GM21526 (cell line): ENCODE measurements at regions not wholly inside any gene's neighbourhood (a gene's known extent, or its start where the extent isn't known, plus 50 kb on each side); places are given as distances from the start of the nearest gene placed in this dataset.
"Not testable (repeated sequence)": the region's sequence is repeated elsewhere in the genome, so short reads cannot be mapped to it uniquely, and the experiment has no call there.

Experiments used
- ATAC-seq: cut with Tn5 transposase; IDR thresholded peaks from one replicate; pipeline ENCODE4 v1.9.1; 2021; ENCODE audit warnings: moderate library complexity; ENCODE audit not compliant: unreplicated experiment, low FRiP score

DNA sequence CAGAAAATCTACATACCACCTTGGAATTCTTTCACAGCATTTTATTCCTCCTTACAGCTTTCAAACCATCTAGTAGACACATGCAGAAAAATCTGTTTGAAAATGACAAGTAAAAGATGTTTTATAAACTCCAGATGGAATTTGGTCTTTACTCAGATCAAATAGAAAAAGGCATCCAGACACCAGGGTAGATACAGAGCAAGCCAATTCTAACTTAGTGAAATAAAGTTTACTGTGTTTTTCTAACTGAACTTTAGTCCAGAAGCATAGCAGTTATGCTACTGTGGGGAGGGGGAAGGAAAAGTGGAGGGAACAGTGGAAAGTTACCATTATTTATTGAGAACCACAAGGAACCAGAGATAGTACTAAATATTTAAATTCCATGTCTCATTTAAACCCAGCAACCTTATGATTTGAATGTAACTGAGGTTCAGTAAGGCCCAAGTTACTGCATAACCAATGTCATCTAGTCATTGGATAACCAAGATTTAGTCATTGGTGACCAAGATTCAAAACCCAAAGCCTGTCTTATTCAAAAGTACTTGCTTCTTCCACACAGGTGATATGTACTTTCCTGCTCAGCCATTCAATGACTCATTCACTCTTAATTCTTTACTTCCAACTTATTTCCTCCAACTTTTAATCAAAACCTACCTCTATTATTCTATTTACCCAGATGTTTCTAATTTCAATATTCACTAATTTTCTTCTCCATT, 57.7 kb downstream of the RAD51AP2 start:
- ATAC-seq: no peak

DNA sequence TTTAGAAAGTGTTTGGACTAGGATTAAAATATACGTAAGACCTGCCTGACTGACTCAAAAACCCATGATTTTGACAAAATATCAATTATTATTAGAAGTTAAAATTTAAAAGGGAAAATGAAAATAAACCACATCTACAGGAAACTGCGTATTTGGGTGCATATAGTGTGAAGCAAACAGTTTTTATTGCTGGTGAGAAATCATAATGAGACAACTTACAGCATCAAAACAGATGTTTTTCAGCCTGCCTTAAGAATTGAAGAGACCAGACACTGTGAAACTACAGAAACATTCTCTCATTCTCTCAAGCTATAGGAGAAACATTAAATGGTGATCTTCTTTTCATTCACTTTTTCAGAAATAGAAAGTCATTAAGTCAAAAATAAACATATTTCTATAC, 62.9 kb downstream of the RAD51AP2 start:
- ATAC-seq: no peak

DNA sequence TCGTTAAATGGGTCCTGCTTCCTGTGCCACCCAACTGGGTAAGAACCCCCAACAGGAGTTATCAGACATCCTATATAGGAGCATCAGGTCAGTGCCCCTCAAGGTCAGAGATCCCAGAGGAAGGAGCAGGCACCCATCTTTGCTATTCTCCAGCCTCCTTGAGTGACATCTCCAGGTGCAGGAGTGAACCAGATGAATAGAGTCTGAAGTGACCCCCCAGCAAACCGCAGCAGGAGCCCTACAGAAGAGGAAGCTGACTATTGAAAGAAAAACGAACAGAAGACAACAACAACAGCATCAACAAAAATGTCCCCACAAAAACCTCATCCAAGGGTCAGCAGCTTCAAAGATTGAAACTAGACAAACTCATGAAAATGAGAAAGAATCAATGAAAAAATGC, 72.0 kb downstream of the RAD51AP2 start:
- not testable (repeated sequence) for ATAC-seq

DNA sequence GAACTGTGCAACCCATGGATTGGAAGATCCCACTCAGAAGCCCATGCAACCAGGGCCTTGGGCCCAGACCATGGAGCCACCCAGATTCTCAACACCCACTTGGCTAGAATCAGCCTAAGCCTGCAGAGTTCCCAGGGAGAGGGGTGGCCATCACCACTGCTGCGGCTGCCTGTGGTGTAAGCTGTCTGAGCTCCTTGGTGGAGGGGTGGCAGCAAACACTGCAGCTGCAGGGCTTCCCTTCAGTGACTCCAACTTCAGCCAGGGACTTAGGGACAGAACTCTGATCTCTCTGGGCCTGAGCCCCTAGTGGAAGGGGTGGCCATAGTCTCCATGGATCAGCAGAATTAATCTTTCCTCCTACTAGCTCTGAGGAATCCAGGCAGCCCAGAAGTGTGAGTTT, 72.5 kb downstream of the RAD51AP2 start:
- ATAC-seq: no peak

DNA sequence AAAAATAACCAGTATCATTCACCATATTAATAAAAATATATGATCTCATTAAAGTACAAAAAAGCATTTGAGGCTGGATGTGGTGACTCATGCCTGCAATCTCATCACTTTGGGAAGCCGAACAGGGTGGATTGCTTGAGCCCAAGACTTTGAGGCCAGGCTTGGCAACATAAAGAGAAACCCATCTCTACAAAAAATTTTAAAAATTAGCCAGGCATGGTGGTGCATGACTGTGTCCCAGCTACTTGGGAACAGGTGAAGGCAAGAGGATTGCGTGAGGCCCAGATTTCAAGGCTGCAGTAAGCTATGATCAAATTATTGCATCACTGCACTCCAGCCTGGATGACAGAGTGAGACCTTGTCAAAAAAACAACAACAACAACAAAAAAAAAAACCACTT, 75.9 kb downstream of the RAD51AP2 start:
- no peak for ATAC-seq

DNA sequence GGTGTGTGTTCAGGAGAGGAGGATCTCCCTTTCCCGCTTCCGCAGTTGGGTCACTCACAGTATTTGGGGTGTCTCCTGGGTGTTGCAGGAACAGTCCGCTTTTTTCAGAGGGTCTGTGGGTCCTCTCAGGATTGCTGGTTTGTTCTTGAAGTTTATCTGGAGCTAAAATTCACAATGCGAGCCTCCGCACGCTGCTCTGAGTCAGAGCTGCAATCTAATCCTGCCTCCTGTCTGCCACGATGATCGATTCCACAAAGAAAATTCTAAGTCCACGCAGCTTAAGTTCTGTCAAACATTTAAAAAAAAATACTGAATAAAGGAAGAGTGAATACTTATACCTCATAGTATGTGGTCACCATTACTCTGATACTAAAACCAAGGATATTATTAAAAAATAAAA, 76.5 kb downstream of the RAD51AP2 start:
- no peak for ATAC-seq

DNA sequence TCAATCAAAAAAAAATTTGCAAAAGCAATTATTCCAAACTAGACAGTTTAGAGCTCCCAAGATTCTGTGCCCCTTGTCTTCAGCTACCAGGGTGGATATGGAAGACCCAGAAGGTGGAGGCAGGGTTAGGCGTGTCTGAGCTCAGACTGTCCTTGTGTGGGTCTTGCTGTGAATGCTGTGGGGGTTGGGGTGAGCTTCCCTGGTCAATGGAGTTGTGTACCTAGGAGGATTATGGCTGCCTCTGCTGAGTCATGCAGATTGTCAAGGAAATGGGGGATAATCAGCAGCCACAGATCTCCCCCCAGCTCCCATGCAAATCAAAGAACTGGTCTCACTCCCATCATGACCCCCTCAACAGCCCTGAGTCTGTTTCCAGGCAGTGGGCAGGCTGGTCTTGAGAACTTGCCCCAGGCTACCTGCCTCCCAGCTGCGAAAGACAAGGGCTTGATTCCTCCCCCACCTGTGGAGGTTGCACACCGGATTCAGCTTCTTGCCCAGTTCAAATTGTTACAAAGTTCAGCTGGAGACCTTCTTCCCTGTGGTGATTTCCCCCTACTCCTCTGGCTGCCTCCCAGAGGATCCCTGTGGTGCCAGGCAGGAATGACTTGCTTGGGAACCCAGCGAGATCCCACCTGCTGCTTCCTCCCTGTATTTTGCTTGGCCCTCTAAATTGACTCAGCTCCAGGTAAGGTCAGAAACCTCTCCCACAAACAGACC, 77.0 kb downstream of the RAD51AP2 start:
- no peak for ATAC-seq

DNA sequence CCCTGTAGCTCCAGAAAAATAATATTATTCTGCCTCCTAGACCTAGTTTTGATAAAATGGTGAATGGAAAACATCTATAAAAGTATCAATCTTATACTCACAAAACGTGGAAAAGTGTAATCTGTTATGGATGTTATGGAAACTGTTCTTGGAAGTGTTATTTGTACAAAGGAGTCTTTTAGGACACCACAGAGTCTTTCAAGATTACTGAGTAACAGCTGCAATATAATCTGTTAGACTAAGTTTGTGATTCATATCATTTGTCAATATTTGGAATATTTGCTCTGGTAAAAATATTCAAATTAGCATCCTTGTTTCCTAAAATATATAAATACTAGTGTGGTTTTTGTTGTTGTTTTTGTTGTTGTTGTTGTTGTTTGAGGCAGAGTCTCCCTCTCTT, 87.9 kb downstream of the RAD51AP2 start:
- no peak for ATAC-seq

DNA sequence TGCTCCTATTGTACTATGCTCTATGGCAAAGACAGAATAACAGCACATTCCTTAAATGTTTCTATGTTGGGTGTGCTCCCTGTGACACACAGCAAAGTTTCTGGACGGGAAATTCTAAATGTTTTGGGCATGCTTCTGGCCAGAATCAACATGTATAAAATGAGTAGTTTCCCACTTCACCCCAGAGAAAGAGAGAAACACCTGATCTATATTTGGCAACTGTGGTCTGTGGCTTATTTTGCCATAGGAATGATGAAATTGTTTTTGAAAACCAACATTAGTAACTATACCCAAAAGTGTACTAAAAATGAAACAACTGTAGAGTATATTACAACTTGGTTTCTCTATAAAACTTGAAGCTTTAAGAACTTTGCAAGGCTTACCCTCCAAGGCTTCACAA, 89.1 kb downstream of the RAD51AP2 start:
- ATAC-seq: no peak

DNA sequence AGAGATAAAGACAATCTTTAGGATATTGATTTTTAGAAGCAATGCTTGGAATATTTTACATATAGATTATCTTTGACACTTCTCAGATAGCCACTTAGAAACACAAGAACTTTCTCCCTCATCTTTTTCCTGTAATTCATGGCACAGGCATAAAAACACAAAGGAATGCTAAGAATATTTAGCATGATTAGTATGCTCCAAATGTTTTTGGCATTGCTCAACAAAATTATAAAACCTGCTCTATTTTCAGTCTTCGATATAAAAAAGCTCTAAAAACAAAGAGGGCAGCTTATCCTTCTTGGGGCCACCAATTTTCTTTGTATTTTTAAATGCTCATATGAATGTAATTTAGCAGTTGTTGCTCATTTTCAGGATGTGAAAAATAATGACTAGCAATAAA, 90.8 kb downstream of the RAD51AP2 start:
- no peak for ATAC-seq

DNA sequence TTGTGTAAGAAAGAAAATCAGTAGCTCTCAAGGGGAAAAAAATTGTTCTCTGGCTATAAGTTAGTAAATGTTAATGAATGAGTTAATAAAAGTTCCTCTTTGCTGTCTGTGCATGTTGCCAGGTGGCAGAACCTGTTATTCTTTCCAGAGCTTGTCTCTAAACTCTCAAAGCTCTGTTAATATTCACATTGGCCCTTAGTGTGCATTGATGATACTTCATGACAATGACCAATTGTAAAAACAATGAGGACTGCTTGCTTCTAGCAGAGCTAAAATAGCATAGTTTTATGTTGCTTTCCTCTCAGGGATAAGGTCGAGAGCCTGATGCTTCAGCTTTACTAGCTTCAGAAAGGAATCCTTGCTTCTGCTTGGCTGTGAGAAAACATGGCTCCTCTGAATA, 91.5 kb downstream of the RAD51AP2 start:
- no peak for ATAC-seq

DNA sequence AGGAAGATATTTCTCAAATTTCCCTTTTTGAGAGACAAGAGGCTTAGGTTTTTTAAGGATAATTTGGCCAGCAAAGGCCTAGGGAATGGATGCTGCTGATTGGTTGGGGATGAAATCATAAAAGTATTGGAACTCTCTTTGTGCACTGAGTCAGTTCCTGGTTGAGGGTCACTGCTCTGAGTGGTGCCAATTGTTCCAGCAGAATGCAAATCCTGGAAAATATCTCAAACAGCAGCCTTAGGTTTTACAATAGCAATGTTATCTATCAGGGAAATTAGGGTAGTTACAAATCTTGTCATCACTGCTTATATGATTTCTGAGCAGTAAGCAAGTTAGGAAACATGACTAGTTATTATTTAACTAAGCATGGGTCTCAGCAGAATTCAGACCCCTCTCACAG, 96.2 kb downstream of the RAD51AP2 start:
- no peak for ATAC-seq

DNA sequence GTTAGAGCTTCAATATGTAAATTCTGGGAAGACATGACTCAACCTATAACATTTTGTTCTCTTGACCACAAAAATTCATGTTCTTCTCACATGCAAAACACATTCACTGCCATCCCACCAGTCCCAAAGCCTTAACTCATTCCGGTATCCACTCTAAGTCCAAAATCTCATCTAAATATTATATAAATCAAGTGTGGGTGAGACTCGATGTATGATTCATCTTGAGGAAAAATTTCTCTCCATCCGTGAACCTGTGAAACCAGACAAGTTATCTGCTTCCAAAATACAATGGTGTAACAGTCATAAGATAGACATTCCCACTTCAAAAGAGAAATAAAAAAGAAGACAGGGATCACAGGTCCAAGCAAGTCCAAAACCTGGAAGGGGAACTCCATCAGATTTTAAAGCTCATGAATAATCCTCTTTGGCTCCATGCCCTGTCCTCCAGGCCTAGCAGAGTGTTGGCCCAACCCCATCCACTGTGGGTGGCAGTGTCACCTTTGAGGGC, 101.3 kb downstream of the RAD51AP2 start:
- ATAC-seq: no peak

DNA sequence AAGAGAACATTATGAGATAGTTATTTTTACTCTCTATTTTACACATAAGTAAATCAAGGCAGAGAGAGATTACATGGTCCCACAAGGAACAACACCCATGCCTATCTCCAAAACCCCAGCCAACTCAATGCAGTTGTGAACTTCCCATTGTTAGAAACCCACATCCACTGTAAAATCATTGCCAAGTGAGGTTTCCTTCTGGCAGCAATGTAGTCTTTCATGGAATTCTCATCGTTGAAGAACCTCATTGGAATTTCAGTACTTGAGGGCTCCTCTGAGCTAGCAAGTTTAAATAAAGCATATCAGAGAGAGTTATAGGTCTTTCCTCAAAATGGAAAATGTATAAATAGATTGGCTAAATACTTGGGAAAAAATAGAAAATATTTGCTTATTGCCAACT, 105.2 kb downstream of the RAD51AP2 start:
- ATAC-seq: no peak

DNA sequence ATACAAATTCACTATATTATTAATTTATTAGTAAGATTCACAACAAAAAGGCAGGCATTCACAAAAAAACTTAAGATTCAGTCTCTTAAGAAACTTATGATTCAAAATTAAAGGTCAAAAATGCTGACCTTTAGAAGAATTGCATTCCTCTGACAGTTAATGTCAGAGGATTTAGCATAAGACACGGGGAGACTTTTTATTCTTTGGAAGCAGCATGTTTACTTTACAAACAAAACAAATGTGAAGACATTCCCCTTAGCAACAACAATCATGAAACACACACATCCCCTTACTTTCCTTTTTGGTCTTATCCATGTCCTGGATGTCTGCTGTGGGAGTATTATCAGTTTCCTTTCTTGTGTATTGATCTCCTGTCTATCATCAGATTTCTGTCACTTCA, 117.1 kb downstream of the RAD51AP2 start:
- ATAC-seq: no peak

DNA sequence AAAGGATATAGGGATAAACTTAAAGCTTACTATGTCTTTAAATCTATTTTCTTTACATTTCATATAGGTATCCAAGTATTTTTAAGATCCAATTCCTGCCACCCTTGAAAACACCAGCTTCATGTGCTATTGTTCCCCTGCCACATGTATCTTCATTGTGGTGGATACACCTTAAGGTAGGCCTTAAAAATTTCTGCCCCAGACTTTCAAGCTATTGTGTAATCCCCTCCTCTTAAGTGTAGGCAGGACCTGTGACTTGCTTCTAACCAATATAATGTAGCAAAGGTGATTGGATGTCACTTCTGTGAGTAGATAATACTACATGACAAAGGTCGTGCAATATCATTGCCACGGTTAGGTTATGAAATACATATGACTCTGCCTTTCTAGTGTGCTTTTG, 119.5 kb downstream of the RAD51AP2 start:
- no peak for ATAC-seq

DNA sequence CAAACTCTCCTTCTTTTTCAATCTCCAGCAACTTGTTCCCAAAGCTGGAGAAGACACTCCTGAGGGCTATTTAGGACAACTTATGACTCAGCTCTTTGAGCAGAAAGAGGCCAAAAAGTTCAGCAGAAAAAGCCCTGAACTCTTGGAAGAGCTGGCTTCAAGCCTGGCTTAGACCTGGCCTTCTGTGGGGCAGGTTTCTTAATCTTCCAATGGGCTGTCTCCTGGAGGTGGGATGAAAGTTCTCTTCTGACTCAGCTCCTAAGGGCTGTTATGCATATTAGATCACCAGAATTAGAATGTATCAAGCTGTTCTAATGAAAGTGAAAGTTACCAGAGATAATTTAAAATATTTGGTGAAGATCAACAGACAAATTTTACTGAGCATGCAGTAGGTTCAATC, 129.4 kb downstream of the RAD51AP2 start:
- ATAC-seq: no peak

DNA sequence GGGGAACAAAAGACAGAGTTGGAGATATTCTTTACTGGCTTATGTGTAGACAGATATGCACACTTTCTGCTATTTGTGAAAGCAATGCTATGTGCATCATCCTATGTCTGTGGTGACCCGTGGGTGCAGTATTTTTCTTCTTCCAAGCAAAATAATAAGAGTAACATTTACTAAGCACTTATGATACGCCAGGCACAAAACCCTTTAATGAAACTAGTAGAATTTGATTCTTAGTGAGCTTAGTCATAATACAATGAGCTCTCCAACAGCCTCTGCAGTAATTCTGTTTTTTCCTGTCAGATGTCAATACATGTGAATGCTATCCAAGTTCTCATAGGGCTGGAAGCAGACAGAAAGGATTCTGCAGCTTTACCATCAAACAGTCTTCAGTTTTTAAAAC, 130.6 kb downstream of the RAD51AP2 start:
- ATAC-seq: no peak

DNA sequence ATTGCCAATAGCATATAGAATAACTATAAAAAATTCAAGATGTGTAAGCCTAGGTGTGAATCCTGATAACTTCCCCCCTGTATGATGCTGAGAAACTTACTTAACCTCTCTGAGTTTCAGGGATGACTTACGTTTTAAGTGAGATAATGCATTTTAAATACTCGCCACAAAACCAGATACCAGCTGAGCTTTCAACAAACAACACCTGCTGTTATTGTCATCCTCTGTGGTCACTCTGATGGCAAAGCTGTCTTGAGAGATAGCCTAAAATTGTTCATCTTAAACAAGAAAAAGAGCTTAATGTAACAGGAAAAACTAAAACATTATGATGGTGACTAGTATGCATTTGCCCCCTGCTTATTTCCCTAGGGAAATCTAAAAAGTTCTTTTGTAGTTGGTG, 131.5 kb downstream of the RAD51AP2 start:
- no peak for ATAC-seq

DNA sequence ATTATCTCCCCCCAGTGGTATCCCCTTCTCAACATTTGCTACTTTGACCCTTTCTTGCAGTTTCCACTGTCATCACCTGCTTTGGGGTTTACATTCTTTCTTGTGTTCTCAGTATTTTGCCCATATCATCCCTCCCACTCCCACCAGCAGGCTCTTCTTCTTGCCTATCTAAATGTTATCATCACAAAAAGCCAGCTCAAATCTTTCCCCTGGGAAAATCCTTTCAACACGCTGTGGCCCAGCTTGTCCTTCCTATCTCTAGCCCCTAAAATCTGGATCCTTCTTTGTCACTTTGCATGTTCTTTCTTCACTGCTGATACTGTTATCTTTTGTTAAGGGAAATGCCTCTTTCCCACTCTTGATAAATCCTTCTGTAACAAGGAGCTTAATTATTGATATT, 138.2 kb downstream of the RAD51AP2 start:
- no peak for ATAC-seq

DNA sequence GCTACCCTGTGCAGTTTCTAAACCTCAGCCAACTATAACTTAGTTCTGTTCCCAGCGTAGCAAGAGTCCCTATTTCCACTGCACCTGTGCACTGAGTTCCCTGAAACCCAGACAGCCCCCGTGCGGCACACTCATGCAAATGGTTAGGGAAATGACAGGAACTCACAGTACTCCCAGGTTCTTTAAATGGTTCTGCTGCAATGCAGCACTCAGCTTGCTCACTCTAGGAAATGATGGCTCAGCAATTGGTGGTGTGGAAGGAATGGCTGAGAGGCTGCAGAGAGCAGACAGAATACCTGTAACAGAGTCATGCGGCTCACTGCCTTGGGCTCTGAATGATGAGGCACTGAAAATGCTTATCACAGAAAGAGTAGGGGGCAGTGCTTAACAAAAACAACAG, 143.0 kb downstream of the RAD51AP2 start:
- no peak for ATAC-seq

DNA sequence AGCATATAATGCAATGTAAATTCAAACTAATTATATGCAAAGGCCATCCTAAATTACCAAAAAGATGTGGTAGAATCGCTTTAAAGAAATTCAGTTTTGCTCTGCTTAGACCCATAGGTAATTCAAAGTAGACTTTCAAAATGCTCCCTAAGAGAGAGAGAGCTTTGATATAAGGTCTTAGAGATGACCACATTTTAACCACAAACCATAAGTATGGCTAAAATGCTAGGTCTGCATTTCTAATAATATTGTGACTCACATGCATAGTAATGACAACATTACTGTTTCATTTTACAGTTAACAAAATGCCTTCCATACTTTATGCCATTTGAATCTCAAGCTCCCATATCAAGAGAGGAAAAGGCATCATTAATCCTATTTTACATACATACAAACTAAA, 144.5 kb downstream of the RAD51AP2 start:
- no peak for ATAC-seq
